ENCODE measurements at regions not wholly inside any gene's neighbourhood (a gene's known extent, or its start where the extent isn't known, plus 50 kb on each side); places are given as distances from the start of the nearest gene placed in this dataset.

DNA sequence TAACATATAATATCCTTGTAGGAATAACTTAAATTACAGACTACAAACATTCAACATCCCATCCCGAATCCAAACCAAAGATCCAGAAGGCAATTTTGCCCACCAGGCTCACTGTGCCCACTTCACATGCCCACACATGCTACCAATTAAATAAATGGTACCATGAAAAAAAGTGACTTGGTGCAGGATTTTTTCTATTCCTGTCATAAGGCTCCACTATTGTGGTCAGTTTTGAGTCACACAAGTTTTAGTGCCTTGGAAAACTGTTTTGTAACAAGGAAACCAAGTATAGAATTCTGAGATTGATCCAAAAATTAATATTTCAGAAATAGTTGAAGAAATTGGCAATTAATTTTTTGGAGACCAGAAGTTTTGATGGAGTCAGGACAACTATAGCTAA, 470.1 kb upstream of the THBS1 start:
- TF ChIP-seq, protein P1, sequence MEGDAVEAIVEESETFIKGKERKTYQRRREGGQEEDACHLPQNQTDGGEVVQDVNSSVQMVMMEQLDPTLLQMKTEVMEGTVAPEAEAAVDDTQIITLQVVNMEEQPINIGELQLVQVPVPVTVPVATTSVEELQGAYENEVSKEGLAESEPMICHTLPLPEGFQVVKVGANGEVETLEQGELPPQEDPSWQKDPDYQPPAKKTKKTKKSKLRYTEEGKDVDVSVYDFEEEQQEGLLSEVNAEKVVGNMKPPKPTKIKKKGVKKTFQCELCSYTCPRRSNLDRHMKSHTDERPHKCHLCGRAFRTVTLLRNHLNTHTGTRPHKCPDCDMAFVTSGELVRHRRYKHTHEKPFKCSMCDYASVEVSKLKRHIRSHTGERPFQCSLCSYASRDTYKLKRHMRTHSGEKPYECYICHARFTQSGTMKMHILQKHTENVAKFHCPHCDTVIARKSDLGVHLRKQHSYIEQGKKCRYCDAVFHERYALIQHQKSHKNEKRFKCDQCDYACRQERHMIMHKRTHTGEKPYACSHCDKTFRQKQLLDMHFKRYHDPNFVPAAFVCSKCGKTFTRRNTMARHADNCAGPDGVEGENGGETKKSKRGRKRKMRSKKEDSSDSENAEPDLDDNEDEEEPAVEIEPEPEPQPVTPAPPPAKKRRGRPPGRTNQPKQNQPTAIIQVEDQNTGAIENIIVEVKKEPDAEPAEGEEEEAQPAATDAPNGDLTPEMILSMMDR (IDR thresholded peaks at IDR 0.05; ENCODE audit: insufficient read depth, low read depth, low read length): no peak
- TF ChIP-seq EZH2 (IDR thresholded peaks at IDR 0.05; ENCODE audit: insufficient read depth, low read length): no peak
